RPMI8226 (cell line): ENCODE measurements at regions not wholly inside any gene's neighbourhood (a gene's known extent, or its start where the extent isn't known, plus 50 kb on each side); places are given as distances from the start of the nearest gene placed in this dataset.
"Not testable (repeated sequence)": the region's sequence is repeated elsewhere in the genome, so short reads cannot be mapped to it uniquely, and the experiment has no call there.

Experiments
- DNase-seq: peaks from one replicate; pipeline ENCODE4 v3.0.0-alpha.2; 2015

DNA sequence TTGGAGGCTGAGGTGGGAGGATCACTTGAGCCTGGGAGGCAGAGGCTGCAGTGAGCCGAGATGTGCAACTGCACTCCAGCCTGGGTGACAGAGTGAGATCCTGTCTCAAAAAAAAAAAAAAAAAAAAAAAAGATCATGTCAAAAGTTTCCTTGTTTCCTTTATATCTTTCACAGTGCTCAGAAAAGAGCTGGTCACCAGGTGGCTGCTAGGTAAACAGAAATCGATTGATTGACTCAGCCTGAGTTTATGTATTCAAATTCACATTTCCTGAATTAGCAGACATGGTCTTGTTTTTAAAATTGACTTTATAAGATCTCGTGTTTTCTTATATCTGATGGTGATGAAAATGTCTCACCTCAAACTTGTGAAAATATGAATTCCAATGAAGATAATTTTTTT lies 261.8 kb upstream of the FANCL start:
- no peak for DNase-seq

DNA sequence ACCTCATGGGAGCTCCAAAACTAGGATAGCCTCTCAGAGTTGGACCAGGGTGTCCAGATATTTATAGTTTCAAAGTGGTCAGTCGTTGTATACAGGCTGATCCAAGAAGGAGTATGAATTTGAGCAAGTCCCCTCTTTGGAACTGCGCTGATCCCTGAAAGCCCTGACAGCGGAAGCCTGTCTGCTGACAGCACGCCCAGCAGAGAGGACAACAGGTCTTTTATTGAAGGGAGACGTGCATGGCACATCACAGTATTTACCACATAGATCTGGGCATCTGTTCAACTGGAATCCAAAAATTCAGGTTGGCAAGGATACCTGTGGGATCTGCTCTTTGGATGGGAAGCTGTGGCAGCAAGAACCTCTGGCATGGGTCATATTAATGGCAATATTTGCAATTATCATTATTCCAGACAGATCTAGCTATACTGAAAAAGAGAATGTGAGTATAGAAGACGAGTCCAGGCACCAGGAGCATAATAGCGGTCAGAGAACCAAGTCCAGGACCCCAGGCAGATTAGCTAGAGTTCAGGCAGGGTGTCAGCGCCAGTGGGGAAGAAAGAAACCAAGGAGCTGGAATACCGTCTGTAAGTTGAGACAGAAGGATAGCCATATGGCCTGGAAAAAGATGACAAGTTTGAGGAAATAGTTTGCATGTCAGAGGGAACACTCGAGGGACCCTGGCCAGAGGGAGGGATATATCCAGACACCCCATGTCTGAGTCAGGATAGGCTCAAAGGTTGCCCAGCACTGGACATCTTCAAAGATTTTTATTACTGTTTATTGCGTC lies 260.4 kb upstream of the FANCL start:
- no peak for DNase-seq

DNA sequence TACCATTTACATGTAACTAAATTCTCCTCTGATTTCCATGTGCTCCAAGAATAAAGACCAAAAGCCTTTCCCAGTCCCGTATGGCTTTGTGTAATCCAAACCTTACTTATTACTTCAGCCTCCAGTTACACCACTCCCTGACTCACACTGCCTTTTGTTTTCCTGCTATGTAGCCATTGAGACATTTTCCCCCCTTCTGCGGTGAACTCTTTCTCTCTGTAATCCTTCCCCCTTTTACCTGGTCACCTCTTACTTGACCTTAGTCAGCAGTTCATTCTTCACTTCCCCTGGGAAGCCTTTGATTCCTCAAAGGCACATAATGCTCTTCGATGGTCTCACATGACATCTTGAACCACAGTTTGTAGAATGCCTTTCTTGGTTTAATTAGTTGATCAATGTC lies 256.0 kb upstream of the FANCL start:
- no peak for DNase-seq

DNA sequence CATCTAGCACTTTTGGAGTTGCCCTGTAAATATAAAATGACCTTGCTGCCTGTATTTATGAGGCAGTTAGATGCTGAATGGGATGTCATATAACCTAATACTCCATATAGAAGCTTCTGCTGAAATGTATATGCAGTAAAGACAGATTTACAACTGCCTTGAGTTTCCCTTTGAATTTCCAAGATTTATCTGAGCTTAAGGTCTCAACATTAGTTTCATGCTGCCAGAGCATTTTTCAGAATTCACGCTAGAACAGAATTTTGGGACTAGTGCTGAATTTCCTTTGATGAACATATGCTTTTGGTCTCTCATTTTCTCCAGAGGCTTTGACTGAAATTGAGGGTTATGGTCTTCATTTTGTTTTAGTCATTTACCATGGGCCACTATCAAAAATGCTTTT lies 254.7 kb upstream of the FANCL start:
- DNase-seq = no peak

DNA sequence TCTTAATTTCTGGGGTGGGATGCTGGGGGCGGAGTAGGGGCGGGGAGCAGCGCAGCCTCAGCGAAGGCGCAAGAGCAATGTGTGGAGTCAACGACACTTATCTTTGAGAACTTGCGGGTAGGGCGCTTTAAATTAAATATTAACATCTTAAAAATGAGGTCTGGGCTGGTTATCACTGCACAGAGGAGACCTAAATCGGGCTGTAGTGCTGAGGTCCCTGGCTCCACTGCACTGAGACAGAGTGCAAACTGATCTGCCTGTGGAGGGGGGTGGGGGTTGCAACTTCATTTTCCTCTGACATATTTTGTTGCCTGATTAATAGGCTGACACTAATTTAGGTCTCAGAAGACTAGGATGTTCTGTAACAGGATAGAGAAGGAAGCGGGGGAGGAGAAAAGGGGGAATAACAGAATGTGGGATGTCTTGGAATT lies 253.0 kb upstream of the FANCL start:
- DNase-seq = no peak

DNA sequence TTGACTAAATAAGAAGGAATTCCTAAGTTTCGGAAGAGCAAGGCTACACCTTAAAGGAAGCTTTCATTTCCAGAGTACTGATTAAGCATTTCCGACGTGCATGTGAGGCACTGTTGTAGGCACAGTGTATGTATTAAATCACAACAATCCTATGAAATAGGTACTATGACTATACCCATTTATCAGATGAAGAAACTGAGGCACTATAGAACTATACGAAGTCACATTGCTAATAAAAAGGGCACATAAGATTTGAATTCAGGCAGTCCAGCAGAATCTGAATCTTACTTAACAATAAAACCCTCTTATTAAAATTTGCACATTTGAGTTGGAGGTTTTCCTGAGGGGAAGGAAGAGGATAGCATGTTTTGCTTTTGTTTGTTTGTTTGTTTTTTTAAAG lies 243.5 kb upstream of the FANCL start:
- no peak for DNase-seq

DNA sequence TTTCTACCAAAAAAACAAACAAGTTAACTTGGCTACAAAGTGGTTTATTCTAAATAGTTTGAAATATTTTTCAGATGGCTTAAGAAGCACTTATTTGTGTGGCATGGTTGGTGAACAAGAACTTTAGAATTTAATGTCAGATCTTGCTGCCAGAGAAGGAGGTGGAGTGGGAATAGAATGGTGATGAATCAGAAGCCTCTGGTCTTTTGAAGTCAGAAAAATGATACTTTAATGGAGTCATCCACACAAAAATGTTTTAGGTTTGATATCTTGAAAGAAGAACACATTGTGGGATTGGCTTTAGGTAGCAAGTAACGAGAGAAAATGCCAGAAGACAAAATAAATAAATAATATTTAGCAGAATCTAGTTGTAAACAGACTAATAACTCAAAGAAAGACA lies 243.1 kb upstream of the FANCL start:
- no peak for DNase-seq

DNA sequence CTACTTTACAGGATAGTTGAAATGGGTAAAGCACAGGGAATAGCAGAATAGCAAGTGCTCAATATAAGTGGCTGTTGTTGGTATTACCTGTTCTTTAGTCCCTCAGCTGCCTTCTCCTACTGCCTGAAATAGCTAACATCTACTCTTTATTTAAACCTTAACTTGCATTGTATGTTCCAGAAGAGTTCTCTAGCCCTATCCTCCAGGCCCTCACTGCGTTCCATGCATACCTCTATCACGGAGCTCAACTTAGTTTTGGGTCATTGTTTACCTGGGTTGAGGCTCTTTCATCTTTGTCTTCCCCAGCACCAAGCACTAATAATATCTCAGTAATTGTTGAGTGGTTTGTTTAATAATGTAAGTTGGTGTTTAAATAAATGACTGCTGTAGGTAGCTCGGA lies 242.2 kb upstream of the FANCL start:
- DNase-seq = no peak

DNA sequence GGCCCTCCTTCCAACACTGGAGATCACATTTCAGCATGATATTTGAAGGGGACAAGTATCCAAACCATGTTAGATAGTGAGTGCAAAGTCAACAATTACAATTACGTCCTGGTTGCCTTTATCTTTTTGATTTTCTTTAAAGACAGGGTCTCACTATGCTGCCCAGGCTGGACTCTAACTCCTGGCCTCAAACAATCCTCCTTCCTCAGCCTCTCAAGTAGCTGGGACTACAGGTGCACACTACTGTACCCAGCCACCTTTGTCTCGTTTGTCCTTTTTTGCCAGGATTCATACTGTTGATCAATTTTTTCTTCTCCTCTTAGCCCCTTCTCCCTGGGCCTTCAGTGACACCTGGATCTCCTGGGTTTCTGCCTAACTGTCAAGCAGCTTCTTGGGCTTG lies 240.5 kb upstream of the FANCL start:
- DNase-seq = no peak

DNA sequence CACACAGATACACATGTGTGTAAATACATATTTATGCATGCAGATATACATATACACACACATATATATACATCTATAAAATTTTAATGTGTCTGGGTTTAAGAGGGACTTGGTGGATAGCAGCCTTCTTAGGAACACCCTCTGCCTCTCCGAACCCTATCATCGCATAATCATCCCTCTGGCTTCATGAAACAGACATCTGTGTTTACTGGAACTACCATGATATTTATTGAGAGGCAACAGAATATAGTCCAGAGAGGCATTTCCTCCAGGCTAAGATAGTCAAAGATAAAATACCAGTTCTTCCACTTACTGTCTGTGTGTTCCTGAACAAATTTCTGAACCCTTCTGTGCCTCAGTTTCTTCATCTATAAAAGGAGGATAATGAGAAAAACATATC lies 239.0 kb upstream of the FANCL start:
- no peak for DNase-seq

DNA sequence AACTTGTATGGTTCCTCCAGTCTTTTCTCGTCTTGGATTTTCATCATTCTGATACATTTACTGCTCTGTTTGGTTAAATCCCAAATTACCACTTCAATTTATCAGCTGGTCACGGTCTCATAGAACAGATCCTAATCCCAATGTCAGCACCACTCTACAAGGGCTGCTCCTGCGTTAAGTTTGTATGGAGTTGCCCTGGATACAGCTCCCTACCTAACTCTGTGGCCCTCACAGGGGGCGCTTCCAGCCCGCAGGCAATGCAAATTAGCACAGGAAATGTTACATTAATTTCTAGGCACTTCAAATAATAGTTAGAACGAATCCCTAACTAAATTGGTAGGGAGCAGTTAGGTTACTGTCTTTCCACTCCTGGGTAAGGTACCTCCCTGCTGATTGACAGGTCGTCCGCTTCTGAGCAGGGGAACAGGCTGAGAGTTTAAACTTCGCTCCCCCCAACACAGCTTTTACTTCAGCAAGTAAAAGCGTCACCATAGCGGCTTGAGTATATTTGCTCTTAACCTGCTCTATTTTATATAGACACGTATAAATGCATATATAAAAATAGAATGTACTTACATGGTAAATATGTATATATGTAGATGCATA lies 238.5 kb upstream of the FANCL start:
- DNase-seq = no peak

DNA sequence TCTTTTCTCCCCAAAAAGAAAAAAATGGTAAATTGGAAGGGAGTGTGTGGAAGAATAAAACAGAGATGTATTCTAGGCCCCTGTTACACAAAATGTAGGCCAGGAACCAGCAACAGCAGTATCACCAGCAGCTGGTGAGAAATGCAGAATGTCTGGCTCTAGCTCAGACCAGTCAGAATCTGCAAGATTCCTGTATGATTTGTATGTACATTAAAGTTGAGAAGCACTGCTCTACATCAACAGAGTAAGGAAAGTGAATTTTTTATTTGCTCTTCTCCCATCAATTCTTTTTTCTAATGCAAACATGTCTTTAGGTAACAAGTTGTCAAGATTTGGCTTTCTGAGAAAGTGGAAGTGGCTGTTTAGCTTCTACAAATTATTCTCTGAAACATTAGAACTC lies 235.4 kb upstream of the FANCL start:
- DNase-seq = no peak

DNA sequence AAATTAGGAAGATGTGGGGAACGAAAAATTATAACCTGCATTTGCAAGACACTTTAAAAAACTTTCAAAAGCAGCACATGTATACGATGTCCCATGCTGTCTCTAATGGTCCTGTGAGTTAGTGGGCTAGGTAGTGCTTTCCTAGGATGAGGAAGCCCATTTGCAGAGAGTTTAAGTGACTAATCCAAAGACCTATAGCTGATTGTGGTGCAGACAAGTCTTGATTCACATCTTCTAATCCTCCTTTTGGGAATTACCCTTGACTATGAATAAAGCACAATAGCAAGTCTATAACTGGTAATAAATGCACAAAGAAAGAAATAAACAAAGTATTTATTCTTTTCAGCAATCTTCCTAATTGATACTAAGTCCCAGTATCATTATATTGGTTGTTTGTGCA lies 234.6 kb upstream of the FANCL start:
- no peak for DNase-seq

DNA sequence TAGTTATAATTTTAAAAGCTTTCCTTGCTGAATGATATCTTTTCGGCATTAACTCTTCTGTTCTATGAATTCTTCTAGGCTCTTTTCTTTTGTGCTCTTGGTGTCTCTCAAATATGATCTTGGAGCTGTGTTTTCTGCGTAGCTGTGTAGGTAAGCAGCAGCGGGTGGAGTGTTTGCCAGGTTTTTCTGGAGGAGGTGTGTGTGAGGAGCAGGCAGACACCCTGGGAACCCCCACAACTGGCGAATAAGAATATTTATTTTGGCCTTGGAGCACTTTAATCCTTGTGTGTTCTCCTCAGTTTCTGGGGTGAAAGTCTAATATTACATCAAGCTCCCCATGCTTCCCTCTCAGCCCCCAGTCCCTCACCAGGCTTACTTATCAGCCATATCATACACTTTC lies 232.0 kb upstream of the FANCL start:
- DNase-seq = no peak

DNA sequence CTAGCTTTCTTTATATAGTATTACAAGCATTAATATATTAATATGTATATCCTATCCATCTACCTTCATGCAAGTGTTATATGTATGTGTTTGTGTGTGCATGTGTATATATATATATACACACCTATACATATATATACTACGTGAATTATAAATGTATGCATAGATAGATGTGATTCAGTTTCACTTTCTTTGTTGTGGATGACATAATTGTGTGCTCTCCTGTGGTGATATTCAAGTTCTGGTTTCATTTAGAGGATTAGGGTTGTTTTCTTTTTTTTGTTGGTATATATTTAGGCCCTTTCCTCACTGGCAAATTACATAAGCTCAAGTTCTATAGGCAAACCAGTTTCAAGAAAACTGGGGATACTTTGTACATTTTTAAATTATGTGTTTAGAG lies 225.7 kb upstream of the FANCL start:
- no peak for DNase-seq

DNA sequence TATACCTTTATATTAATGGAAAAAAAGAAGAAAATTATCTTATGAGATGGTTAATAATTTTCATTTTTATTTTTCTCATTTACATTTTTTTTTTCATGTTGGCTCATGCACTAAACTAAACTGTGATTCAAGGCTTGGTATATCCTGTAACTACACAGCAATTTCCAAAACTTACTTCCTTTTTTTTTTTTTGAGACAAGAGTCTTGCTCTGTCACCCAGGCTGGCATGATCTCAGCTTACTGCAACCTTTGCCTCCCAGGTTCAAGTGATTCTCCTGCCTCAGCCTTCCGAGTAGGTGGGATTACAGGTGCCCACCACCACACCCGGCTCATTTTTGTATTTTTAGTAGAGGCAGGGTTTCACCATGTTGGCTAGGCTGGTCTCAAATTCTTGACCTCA lies 224.9 kb upstream of the FANCL start:
- DNase-seq = not testable (repeated sequence)

DNA sequence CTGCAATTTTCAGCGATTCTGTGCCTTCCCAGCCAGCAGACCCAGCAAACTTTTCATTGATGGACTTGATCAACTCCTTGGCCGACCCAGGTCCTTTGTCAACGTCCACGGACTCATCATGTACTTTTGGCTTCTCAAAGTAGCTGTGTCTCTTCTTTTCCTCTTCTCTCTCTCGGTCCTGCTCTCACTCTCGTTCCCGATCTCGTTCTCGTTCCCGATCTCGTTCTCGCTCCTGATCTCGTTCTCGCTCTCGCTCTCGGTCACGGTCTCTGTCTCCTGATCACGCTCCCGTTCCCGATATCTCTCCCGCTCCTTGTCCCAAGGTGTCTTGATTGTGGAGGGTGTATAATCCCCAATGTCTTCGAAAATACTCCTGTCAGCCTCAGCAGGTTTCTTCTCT lies 219.5 kb upstream of the FANCL start:
- DNase-seq = no peak

DNA sequence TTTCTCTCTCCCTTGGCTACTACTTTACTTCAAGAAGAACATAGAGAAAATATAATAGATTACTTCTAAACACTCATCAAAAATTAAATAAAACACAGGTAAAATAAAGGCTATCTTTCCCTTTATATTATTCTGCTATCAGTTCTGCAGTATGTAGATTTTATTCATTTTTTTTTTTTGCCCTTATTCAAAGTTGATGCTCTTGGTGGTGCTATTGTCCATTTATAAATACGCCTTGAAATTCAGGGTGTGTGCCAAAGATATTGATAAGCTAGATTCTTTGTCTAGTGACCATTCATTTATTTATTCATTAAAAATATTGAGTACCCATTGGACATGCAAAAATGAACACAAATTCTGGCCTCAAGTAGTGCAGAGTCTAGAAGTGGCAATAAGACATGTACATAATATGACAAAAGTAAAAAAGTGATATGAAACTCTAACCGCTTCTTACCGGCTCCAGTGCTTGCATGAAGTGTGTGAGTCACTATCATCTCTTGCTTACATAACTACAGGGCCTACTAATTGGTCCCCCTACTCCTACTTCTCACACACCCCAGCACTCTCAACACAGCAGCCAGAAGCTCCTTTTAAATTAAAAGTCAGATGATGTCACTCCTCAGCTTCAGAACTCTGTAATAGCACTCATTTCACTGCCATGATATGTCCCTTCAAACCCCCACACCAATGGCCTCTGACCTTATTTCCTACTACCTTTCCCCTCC lies 208.3 kb upstream of the FANCL start:
- DNase-seq = no peak

DNA sequence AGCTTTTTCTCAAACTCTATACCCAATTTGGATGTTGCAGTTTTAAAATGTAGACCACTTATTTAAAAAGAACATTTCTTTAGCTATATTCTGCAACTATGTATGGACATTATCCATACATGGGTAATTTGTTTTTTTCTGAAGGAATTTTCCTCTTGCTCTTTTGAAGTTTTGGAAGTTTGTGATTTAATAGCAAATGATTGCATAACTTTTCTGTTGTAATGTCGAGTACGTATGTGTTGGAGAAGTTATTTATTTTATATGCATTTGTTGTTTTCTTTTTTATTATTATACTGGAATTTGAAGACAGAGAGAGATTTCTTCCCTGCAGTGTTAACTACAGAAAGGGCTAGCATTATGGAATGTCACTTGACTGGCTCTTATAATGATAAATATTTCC lies 207.7 kb upstream of the FANCL start:
- DNase-seq = no peak

DNA sequence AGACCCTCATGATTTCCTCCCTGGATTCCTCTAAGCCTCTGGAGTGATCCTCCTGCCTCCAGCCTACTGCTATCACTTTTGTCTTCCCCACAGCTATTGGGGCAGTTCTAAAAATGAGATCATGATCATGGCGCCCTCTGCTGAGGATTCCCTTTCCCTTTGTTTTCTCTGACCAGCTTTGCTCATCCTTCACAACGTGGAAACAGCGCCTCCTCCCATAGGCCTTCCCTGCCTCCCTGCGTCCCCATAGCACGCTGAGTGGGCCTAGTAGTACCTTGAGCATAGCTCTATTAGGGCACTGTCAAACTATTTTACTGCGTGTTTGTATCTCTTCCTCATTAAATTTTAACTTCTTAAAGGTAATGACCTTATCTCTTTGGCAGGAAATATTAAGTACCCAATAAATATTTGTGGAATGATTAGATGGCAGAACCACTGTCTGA lies 207.0 kb upstream of the FANCL start:
- DNase-seq = peak; percentile 64

DNA sequence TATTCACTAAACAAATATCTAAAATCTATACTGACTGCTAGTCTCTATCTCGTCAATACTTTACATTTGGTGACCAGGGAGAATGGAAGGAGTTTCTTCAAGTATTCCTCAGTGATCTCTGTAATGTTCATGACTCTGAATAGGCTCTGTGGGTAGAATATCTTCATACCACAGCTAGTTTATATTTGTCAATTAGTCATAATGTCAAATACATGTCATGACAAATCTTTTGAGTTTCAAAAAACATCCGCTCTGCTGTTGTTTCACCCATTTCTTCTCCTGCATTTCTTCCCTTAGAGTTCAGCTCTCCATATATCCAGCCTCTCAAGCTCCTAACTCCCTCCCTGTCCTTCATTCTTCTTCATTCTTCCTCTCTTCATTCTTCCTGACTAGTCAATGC lies 206.5 kb upstream of the FANCL start:
- no peak for DNase-seq

DNA sequence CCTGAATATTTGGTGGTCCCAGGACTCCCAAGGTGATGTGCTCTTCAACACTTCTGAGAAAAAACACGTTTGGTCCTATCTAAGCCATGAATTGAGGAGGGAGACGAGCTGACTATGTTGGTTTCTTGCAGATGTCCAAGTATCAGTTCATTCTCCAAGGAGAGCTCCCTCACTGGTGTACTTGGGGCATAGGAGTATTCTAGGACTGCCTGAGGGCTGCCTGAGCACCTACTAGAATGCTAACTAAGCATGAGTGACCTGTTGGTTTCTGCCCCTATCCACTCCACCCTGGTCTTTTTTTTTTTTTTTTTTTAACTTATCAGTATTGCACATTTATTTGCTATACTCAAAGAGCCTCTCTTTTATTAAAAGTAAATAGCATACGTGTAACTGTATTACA lies 200.5 kb upstream of the FANCL start:
- DNase-seq = no peak

DNA sequence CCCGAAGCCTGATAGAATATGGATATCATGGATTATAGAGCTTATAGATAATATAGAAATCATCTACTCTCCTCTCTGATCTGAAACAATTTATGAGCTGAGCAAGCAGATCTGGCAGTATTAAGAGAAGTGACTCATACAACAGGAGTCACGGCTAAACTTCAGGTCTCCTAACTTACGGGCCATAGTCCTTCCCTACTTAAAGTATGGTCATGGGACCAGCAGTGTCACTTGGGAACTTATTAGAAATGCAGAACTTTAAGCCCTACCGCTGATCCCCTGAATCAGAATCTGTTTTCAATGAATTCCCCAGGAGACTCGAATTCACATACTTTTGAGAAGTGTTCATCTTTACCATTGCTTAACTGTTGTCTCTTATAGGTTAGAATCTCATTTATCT lies 195.7 kb upstream of the FANCL start:
- no peak for DNase-seq

DNA sequence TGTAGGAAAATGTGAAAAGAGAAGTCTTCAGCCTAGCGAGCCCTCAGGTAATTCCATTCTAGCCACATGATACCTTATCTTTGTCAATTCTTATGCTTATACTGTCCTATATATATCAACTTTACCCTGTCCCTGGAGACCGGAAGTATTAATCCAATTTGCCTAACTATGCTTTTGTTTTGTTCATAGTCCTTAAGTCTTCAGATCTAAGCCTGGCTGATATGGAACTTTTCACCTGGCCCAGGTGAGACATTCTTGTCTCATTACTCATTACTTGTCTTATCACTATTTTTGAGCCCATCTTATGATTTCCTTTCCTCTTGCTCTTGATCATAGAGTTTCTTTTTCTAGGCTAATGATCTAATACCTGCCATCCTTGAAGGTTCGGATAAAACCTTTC lies 194.1 kb upstream of the FANCL start:
- DNase-seq = no peak
